ENCODE measurements at regions not wholly inside any gene's neighbourhood (a gene's known extent, or its start where the extent isn't known, plus 50 kb on each side); places are given as distances from the start of the nearest gene placed in this dataset.

DNA sequence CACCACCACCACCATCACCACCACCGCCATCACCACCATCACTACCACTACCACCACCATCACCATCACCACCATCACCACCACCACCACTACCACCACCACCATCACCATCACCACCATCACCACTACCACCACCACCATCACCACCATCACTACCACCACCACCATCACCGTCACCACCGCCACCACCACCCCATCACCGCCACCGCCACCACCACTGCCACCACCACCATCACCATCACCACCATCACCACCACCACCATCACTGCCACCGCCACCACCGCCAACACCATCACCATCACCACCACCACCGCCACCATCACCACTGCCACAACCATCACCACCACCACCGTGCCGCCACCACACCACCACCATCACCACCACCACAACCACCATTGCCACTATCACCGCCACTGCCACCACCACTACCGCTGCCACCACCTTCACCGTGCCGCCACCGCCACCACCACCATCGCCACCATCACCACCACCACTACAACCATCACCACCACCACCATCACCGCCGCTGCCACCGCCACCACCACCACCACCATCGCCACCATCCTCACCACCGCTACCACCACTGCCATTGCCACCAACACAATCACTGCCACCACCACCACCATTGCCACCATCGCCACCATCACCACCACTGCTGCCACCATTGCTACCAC lies 1511.3 kb upstream of the AGA start:
- Histone ChIP-seq H2AFZ (ENCODE audit: low read length) (no peak overlapping the region), H3K9me3 (ENCODE audit: low read length) (no peaks in the 10 kb centered on the region), H3K36me3 (ENCODE audit: insufficient read depth, low read length) (no peaks in the 10 kb centered on the region)

DNA sequence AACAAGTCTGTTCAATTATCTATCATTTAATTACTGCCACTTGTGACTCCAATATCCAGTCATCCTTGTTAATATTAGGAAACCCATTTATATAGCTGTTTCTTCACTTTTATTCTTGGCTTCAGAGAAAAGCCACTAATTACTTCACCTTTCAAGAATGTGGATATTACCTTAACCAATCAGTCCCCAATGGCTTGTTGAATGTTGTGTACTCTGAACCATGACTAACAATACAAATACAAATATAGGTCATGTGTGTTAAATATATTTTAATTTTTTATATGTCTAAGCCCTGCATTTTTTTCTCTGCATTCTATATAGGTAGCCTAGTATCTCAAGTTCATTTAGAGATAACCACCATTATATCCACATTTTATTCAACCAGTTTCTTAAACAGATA lies 1513.4 kb upstream of the AGA start:
- Histone ChIP-seq H4K20me1 (ENCODE audit: insufficient read depth, low read depth, low read length) (no peaks in the 10 kb centered on the region), H3K4me2 (ENCODE audit: low read depth, low read length, poor library complexity, severe bottlenecking) (no peak overlapping the region), H3K27ac (ENCODE audit: low read length) (no peak overlapping the region), H3K4me3 (ENCODE audit: low read length) (no peak overlapping the region), H3K27me3 (ENCODE audit: low read length) (no peaks in the 10 kb centered on the region), H3K9me3 (ENCODE audit: low read length) (no peaks in the 10 kb centered on the region), H3K9me2 (replicated peaks; ENCODE audit: insufficient read depth, low read length) (no peaks in the 10 kb centered on the region), H3K9ac (ENCODE audit: low read length) (no peak overlapping the region), H3K4me1 (ENCODE audit: low read length) (no peaks in the 10 kb centered on the region), H2AFZ (ENCODE audit: low read length) (no peak overlapping the region), H3K79me2 (ENCODE audit: low read length) (no peaks in the 10 kb centered on the region), H3K36me3 (ENCODE audit: insufficient read depth, low read length) (no peaks in the 10 kb centered on the region)
- DNase-seq = no peak

More for the DNA sequence above, 1511.3 kb upstream of the AGA start:
- Histone ChIP-seq H3K4me3 (ENCODE audit: low read length) (no peak overlapping the region), H3K27ac (ENCODE audit: low read length) (no peak overlapping the region), H3K79me2 (ENCODE audit: low read length) (no peaks in the 10 kb centered on the region), H3K9me2 (replicated peaks; ENCODE audit: insufficient read depth, low read length) (no peaks in the 10 kb centered on the region), H3K27me3 (ENCODE audit: low read length) (no peaks in the 10 kb centered on the region), H3K4me1 (ENCODE audit: low read length) (no peaks in the 10 kb centered on the region), H4K20me1 (ENCODE audit: insufficient read depth, low read depth, low read length) (no peaks in the 10 kb centered on the region), H3K9ac (ENCODE audit: low read length) (no peak overlapping the region), H3K4me2 (ENCODE audit: low read depth, low read length, poor library complexity, severe bottlenecking) (no peak overlapping the region)
- DNase-seq = no peak

DNA sequence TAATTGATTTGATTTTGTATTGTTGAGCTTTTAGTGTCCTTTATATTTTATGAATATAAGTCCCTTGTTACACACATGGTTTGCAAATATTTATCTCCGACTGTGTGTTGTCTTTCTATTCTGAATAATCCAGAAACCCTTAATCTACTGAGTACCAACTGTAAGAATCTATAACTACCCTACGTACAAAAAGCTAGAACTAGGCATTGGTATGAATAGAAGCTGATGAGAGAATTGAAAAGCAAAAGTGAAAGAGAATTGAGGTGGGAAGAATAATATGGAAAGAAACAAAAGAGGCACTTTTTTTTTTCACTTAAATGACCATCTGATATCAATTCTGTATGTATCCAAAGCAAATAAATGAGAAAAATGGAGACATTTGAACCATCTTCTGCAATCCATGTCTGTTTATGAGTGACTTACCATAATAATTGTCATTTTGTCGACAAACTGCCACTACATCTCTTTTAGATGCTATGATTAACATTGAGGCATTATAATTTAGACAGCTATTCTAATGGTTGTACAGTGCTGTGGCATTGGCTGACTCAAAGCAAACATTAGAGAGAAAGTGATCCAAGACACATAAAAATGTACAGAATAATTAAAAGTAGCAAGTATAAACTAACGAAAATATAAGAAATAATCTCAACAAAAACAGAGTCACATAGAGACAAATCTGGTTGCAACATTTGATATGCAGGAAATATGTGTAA lies 1516.6 kb upstream of the AGA start:
- DNase-seq = no peak
- H3K9me3 ChIP-seq (ENCODE audit: low read length) = no peaks in the 10 kb centered on the region
- no peak overlapping the region for H3K27ac ChIP-seq (ENCODE audit: low read length)
- H3K9me2 ChIP-seq (replicated peaks; ENCODE audit: insufficient read depth, low read length) = no peaks in the 10 kb centered on the region
- H3K36me3 ChIP-seq (ENCODE audit: insufficient read depth, low read length) = no peaks in the 10 kb centered on the region
- no peaks in the 10 kb centered on the region for H3K79me2 ChIP-seq (ENCODE audit: low read length)
- no peak overlapping the region for H3K4me2 ChIP-seq (ENCODE audit: low read depth, low read length, poor library complexity, severe bottlenecking)
- no peaks in the 10 kb centered on the region for H3K4me1 ChIP-seq (ENCODE audit: low read length)
- no peaks in the 10 kb centered on the region for H3K27me3 ChIP-seq (ENCODE audit: low read length)
- H3K4me3 ChIP-seq (ENCODE audit: low read length) = no peak overlapping the region
- H3K9ac ChIP-seq (ENCODE audit: low read length) = no peak overlapping the region
- H2AFZ ChIP-seq (ENCODE audit: low read length) = no peak overlapping the region
- no peaks in the 10 kb centered on the region for H4K20me1 ChIP-seq (ENCODE audit: insufficient read depth, low read depth, low read length)

DNA sequence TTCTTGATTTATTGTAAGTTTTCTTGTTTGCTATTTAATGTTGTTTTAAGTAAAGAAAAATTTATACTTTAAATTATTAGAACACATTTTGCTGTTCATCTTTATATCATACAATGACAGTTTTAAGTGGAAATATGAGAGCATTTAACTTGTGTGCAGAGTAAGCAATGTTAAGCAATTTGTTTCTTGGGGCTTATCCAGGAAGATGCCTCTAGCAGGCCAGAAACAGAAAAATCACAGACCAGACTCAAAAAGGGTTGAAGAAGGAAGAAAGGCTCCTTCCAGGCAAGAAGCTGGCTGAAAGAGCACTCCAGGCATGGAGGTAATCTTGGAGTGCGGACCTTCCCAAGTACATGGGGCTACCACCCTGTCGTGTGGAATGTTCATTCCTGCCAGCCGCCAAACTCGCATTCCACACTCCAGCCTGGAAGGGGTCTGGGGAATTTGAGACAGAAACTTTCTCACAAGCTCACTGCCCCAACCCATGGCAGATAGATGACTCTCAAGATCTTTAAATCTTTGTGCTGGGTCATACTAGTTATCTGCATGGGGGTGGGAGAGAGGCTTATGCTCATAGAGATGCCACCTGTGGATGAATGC lies 1521.3 kb upstream of the AGA start:
- no peaks in the 10 kb centered on the region for H3K4me1 ChIP-seq (ENCODE audit: low read length)
- H3K79me2 ChIP-seq (ENCODE audit: low read length) = no peaks in the 10 kb centered on the region
- no peak overlapping the region for H3K9ac ChIP-seq (ENCODE audit: low read length)
- DNase-seq = no peak
- H3K27me3 ChIP-seq (ENCODE audit: low read length) = no peaks in the 10 kb centered on the region
- no peak overlapping the region for H3K4me3 ChIP-seq (ENCODE audit: low read length)
- H3K9me2 ChIP-seq (replicated peaks; ENCODE audit: insufficient read depth, low read length) = no peaks in the 10 kb centered on the region
- H4K20me1 ChIP-seq (ENCODE audit: insufficient read depth, low read depth, low read length) = no peaks in the 10 kb centered on the region
- no peak overlapping the region for H3K27ac ChIP-seq (ENCODE audit: low read length)
- no peak overlapping the region for H3K4me2 ChIP-seq (ENCODE audit: low read depth, low read length, poor library complexity, severe bottlenecking)
- no peaks in the 10 kb centered on the region for H3K9me3 ChIP-seq (ENCODE audit: low read length)
- no peaks in the 10 kb centered on the region for H3K36me3 ChIP-seq (ENCODE audit: insufficient read depth, low read length)
- H2AFZ ChIP-seq (ENCODE audit: low read length) = no peak overlapping the region

DNA sequence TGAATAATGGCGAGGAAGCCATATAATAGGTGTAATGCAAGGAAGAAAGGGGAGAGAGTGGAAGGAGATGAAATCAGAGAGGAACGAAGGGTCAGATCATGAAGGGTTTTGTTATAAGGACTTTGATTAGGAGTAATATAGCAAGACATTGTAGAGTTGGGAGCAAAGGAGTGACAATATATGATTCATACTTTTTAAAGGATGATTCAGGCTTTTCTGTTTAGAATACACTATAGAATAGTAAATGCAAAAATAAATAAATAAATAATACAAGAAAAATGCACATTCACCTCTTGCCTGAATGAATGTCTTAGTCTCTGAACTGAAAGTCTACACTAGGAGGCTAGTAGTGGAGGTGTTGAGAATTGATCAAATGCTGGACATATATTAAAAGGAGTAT lies 1524.4 kb upstream of the AGA start:
- Histone ChIP-seq H3K27me3 (ENCODE audit: low read length) (no peaks in the 10 kb centered on the region), H3K9ac (ENCODE audit: low read length) (no peak overlapping the region), H3K79me2 (ENCODE audit: low read length) (no peaks in the 10 kb centered on the region), H3K9me3 (ENCODE audit: low read length) (no peaks in the 10 kb centered on the region), H3K4me1 (ENCODE audit: low read length) (no peaks in the 10 kb centered on the region), H3K36me3 (ENCODE audit: insufficient read depth, low read length) (no peaks in the 10 kb centered on the region), H3K4me2 (ENCODE audit: low read depth, low read length, poor library complexity, severe bottlenecking) (no peak overlapping the region), H2AFZ (ENCODE audit: low read length) (no peak overlapping the region), H4K20me1 (ENCODE audit: insufficient read depth, low read depth, low read length) (no peaks in the 10 kb centered on the region), H3K9me2 (replicated peaks; ENCODE audit: insufficient read depth, low read length) (no peaks in the 10 kb centered on the region), H3K27ac (ENCODE audit: low read length) (no peak overlapping the region), H3K4me3 (ENCODE audit: low read length) (no peak overlapping the region)
- no peak for DNase-seq

DNA sequence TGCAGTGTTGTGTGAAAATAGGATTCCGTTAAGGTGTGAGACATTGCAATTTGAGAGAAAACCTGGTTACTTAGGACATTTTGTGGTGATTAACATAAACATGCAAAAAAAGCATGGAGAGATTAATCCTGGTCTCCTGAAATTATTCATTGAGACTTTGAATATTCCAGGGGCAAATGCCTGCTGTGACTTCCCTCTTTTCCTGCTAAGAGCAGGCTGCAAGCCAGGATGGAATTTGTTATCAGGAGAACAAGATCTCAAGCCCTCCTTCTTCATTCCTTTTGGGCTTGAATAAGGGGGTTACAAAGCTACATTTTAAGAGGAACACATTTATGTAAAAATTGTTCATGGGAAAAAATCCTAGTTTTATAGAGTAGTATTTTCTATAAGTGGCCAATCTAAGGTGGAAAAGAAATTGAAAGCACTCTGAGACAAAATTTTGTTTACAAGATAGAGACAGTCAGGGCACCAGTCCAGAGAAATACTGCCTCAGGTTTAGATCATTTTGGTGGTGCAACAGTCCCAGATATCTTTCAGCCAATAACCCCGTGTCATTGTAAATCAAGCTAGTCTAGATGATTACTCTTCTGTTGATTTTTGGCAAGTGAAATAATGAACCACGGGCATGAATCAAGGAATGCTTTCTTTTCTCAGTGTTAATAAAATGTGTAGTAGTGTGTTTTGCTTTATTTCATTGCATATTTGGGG lies 1528.3 kb upstream of the AGA start:
- H3K4me3 ChIP-seq (ENCODE audit: low read length) = no peak overlapping the region
- no peak overlapping the region for H3K9ac ChIP-seq (ENCODE audit: low read length)
- no peaks in the 10 kb centered on the region for H3K9me2 ChIP-seq (replicated peaks; ENCODE audit: insufficient read depth, low read length)
- H3K36me3 ChIP-seq (ENCODE audit: insufficient read depth, low read length) = no peaks in the 10 kb centered on the region
- H3K4me1 ChIP-seq (ENCODE audit: low read length) = no peaks in the 10 kb centered on the region
- no peaks in the 10 kb centered on the region for H3K9me3 ChIP-seq (ENCODE audit: low read length)
- H3K27ac ChIP-seq (ENCODE audit: low read length) = no peak overlapping the region
- DNase-seq = no peak
- no peak overlapping the region for H3K4me2 ChIP-seq (ENCODE audit: low read depth, low read length, poor library complexity, severe bottlenecking)
- no peaks in the 10 kb centered on the region for H4K20me1 ChIP-seq (ENCODE audit: insufficient read depth, low read depth, low read length)
- H3K27me3 ChIP-seq (ENCODE audit: low read length) = no peaks in the 10 kb centered on the region
- no peak overlapping the region for H2AFZ ChIP-seq (ENCODE audit: low read length)
- no peaks in the 10 kb centered on the region for H3K79me2 ChIP-seq (ENCODE audit: low read length)

DNA sequence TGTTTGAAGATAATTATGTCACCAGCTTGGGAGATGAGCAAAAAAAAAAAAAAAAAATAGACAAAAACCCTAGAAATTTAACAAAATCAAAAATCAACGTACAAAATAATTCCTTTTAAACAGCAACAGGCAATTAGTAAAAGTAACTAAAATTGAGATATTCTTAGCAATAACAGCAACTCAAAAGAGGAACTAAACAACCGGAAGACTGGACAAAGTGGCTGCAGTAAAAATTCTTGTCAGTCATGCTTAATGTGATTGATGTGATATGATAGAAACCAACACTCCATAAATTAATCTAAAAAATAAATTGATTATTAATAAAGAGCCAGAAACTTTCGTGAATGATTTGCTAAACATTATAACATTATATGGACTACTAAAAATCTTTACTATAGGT lies 1534.6 kb upstream of the AGA start:
- H3K9ac ChIP-seq (ENCODE audit: low read length) = no peak overlapping the region
- no peaks in the 10 kb centered on the region for H3K9me2 ChIP-seq (replicated peaks; ENCODE audit: insufficient read depth, low read length)
- no peak overlapping the region for H3K27ac ChIP-seq (ENCODE audit: low read length)
- no peak overlapping the region for H3K4me3 ChIP-seq (ENCODE audit: low read length)
- H3K27me3 ChIP-seq (ENCODE audit: low read length) = no peaks in the 10 kb centered on the region
- no peaks in the 10 kb centered on the region for H3K4me1 ChIP-seq (ENCODE audit: low read length)
- H3K79me2 ChIP-seq (ENCODE audit: low read length) = no peaks in the 10 kb centered on the region
- no peak overlapping the region for H2AFZ ChIP-seq (ENCODE audit: low read length)
- no peaks in the 10 kb centered on the region for H3K36me3 ChIP-seq (ENCODE audit: insufficient read depth, low read length)
- no peak overlapping the region for H3K4me2 ChIP-seq (ENCODE audit: low read depth, low read length, poor library complexity, severe bottlenecking)
- DNase-seq = no peak
- H3K9me3 ChIP-seq (ENCODE audit: low read length) = no peaks in the 10 kb centered on the region
- no peaks in the 10 kb centered on the region for H4K20me1 ChIP-seq (ENCODE audit: insufficient read depth, low read depth, low read length)

DNA sequence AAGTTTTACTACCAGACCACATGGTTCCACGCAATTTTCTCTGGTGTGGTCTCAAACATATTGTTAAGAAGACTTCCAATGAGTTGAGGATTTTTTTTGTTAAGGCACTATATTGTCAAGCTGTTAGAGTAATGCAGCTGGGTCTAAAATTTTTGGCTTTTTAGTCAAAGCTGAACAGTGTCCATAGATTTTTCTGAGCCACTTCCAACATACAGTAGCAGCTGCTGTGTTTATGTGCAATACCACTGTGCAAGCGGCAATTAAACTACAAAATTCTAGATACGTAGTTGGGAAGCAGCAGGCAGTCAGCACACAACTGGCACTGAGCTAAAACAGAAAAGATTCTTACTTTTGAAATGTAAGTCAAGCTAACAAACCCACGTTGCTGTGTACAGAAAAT lies 1551.1 kb upstream of the AGA start:
- no peak overlapping the region for H2AFZ ChIP-seq (ENCODE audit: low read length)
- no peaks in the 10 kb centered on the region for H3K9me3 ChIP-seq (ENCODE audit: low read length)
- no peak overlapping the region for H3K27ac ChIP-seq (ENCODE audit: low read length)
- H3K36me3 ChIP-seq (ENCODE audit: insufficient read depth, low read length) = no peaks in the 10 kb centered on the region
- no peaks in the 10 kb centered on the region for H4K20me1 ChIP-seq (ENCODE audit: insufficient read depth, low read depth, low read length)
- no peaks in the 10 kb centered on the region for H3K79me2 ChIP-seq (ENCODE audit: low read length)
- no peaks in the 10 kb centered on the region for H3K4me1 ChIP-seq (ENCODE audit: low read length)
- H3K4me2 ChIP-seq (ENCODE audit: low read depth, low read length, poor library complexity, severe bottlenecking) = no peak overlapping the region
- no peak for DNase-seq
- no peak overlapping the region for H3K4me3 ChIP-seq (ENCODE audit: low read length)
- no peaks in the 10 kb centered on the region for H3K27me3 ChIP-seq (ENCODE audit: low read length)
- H3K9ac ChIP-seq (ENCODE audit: low read length) = no peak overlapping the region
- H3K9me2 ChIP-seq (replicated peaks; ENCODE audit: insufficient read depth, low read length) = no peaks in the 10 kb centered on the region
